Prostate gland (tissue), 2 donors: ENCODE measurements at regions not wholly inside any gene's neighbourhood (a gene's known extent, or its start where the extent isn't known, plus 50 kb on each side); places are given as distances from the start of the nearest gene placed in this dataset.

Experiments used
- DNase-seq: peaks from one replicate; pipeline ENCODE4 v3.0.0-alpha.2; 2019; ENCODE audit warnings: low spot score
- H3K27ac ChIP-seq, 2 donors: fragments of 200-600 bp; sonication (generic); 2 replicates each; pipeline ENCODE4 v1.5.1; 2017 to 2019
- H3K27me3 ChIP-seq: fragments of 200-600 bp; sonication (generic); replicated peaks from 2 replicates; pipeline ENCODE4 v1.5.1; 2019; ENCODE audit not compliant: insufficient read depth
- H3K36me3 ChIP-seq, 2 donors: fragments of 200-600 bp; sonication (generic); 1 replicate in 1 of 2; 2 replicates in 1 of 2; pipeline versions ENCODE4 v1.5.1 to v1.8.1; 2017 to 2019
- H3K4me1 ChIP-seq: fragments of 200-600 bp; sonication (generic); replicated peaks from 2 replicates; pipeline ENCODE4 v1.5.1; 2019
- H3K4me3 ChIP-seq, 2 donors: fragments of 200-600 bp; sonication (generic); 2 replicates each; pipeline ENCODE4 v1.5.1; 2017 to 2019
- H3K9me3 ChIP-seq: fragments of 200-600 bp; sonication (generic); 2 replicates; pipeline ENCODE4 v1.5.1; 2017
- POLR2A ChIP-seq: fragments of 450-650 bp; IDR thresholded peaks from one replicate; pipeline ENCODE4 v1.6.1; 2016; ENCODE audit warnings: antibody characterized with exemption, mild to moderate bottlenecking
- POLR2AphosphoS5 ChIP-seq: sonication (generic); formaldehyde crosslinking; IDR thresholded peaks from one replicate; pipeline ENCODE4 v1.6.1; 2017; ENCODE audit warnings: antibody characterized with exemption
- WGBS: methylation state at CpG from one replicate; pipeline ENCODE4 v1.1.5; 2018; 5-methylcytosine and 5-hydroxymethylcytosine counted together
- intact Hi-C: fragments of 100-400 bp; cut with DNase I; formaldehyde crosslinking; loops from one replicate; pipeline ENCODE4 v1.14.2; 2022
- TF ChIP-seq, protein P1 (sequence below), 4 experiments: fragments of 200-600 bp in 2 of 4; fragments of 450-650 bp in 2 of 4; sonication (generic) in 2 of 4; IDR thresholded peaks; 1 replicate in 3 of 4; 2 replicates in 1 of 4; pipeline ENCODE4 v1.5.1; 2016 to 2019; ENCODE audit warnings: antibody characterized with exemption in 4 of 4, mild to moderate bottlenecking in 2 of 4, moderate library complexity in 2 of 4

DNA sequence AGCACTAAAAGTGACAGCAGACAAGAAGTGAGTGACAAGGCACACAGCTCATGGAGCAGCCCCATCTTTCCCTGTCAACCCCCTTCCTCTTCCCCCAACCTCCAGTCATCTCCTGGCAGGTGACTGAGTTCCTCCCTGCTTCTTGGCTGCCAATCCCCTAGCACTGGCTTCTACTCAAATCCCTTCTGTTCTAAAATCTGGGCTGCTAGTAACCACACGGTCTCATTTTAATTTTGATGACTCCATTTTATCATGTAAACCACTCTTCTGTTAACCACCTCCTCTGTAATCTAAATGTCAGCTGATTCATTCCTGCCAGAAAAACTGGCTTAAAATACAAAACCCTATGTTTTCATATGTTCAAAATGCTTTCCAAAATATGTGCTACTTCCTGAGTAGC, 419.8 kb upstream of the MON1B start:
- 42% methylated on average over 1 of the region's 1 CpG for WGBS
- Histone ChIP-seq H3K4me1 (no peaks in the 10 kb centered on the region), H3K4me3 (no peak overlapping the region), H3K36me3 (no peaks in the 10 kb centered on the region), H3K27ac (no peak overlapping the region), H3K9me3 (no peaks in the 10 kb centered on the region), H3K27me3 (no peaks in the 10 kb centered on the region)
- no peak for DNase-seq
- intact Hi-C loops, result no loop called here
- TF ChIP-seq POLR2AphosphoS5, result no peak
- TF ChIP-seq, protein P1, sequence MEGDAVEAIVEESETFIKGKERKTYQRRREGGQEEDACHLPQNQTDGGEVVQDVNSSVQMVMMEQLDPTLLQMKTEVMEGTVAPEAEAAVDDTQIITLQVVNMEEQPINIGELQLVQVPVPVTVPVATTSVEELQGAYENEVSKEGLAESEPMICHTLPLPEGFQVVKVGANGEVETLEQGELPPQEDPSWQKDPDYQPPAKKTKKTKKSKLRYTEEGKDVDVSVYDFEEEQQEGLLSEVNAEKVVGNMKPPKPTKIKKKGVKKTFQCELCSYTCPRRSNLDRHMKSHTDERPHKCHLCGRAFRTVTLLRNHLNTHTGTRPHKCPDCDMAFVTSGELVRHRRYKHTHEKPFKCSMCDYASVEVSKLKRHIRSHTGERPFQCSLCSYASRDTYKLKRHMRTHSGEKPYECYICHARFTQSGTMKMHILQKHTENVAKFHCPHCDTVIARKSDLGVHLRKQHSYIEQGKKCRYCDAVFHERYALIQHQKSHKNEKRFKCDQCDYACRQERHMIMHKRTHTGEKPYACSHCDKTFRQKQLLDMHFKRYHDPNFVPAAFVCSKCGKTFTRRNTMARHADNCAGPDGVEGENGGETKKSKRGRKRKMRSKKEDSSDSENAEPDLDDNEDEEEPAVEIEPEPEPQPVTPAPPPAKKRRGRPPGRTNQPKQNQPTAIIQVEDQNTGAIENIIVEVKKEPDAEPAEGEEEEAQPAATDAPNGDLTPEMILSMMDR (IDR thresholded peaks at IDR 0.05), result no peak
- no peak for TF ChIP-seq POLR2A

DNA sequence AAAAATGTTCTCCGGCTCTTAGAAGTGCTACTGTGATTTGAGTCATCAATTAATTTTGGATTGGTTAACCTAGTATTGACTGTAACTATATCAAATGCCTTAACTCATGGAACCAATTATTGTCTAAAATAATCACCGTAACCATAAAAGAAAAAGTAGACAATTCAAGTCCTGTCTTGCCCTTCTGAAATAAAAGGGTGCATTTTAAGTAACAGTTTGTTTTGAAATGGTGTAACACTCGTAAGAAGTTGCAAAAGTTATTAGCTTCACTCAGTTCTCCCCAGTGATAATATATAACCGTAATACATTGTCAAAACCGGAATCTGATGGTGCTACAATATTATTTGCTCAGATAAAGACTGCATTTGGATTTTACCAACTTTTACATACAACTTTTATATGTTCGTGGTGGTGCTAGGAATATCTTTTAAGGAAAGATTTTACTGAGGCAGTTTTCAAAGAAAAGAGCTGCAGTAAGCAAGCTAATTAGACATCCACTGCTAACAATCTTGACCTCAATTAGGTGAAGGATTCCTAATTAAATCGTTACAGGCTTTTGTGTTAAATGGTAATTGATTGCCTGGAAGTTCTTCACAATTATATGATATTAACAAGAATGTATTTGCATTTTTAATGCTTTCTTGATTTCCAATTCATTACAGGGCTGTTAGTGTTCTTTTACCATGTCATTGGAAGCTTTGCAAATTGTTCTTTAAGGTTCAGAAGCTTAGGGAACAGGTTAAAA, 413.1 kb upstream of the MON1B start:
- no peaks in the 10 kb centered on the region for H3K9me3 ChIP-seq
- no peaks in the 10 kb centered on the region for H3K4me1 ChIP-seq
- no peak overlapping the region for H3K27ac ChIP-seq
- TF ChIP-seq POLR2A, result no peak
- TF ChIP-seq POLR2AphosphoS5, result no peak
- TF ChIP-seq, protein P1 (IDR thresholded peaks at IDR 0.05), result no peak
- DNase-seq, result no peak
- H3K36me3 ChIP-seq, result no peaks in the 10 kb centered on the region
- intact Hi-C loops, result no loop called here
- no peak overlapping the region for H3K4me3 ChIP-seq
- 41% methylated on average over 7 of the region's 7 CpGs for WGBS
- no peaks in the 10 kb centered on the region for H3K27me3 ChIP-seq

DNA sequence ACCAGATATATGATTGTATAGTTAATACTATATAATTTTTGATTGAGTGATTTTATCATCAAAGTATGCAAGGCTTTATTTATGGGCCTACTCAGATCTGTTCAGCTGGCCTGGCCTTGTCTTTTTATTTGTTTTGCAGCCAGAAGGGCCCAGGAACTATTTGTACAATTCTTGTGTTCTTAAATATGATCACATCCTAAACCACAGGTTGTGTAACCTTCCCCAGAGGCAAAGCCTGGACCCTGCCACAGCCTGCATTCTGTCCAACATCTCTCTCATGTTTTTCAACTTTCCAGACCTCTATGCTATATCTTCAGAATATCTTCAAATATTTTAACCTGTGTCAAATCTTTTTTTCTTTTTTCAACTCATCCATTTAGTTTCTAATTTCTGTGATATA, 410.4 kb upstream of the MON1B start:
- no peak overlapping the region for H3K27ac ChIP-seq
- H3K27me3 ChIP-seq, result no peaks in the 10 kb centered on the region
- intact Hi-C loops, result no loop called here
- DNase-seq, result peak; percentile 25
- H3K4me1 ChIP-seq, result no peaks in the 10 kb centered on the region
- TF ChIP-seq POLR2A, result no peak
- TF ChIP-seq POLR2AphosphoS5, result peak; percentile 44
- H3K4me3 ChIP-seq, result no peak overlapping the region
- H3K9me3 ChIP-seq, result no peaks in the 10 kb centered on the region
- no peaks in the 10 kb centered on the region for H3K36me3 ChIP-seq

DNA sequence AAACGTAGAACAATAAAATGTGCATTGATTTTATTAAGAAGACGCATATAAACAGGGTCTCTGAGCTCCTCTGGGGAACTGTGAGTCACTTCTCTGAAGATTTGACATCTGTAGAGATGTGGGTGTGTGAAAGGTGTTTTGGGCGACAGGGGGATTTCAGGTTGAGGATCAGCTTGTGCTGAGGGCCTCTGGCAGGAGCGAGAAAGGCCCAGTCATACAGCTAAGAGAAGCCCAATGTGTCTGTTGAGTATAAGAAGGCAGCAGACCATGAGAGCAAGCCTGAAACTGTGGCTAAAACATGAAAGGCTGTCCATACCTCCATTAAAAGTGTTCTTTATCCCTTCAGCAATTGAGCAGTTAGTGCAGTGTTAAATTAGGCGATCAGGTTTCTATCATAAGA, 406.5 kb upstream of the MON1B start:
- Histone ChIP-seq H3K27ac (no peak overlapping the region), H3K36me3 (no peaks in the 10 kb centered on the region), H3K4me1 (no peaks in the 10 kb centered on the region), H3K9me3 (no peaks in the 10 kb centered on the region), H3K4me3 (no peak overlapping the region), H3K27me3 (no peaks in the 10 kb centered on the region)
- TF ChIP-seq POLR2AphosphoS5 (no peak), POLR2A (no peak)
- TF ChIP-seq, protein P1 (IDR thresholded peaks at IDR 0.05), result no peak
- WGBS, result 77% methylated on average over 5 of the region's 5 CpGs
- intact Hi-C loops, result no loop called here
- no peak for DNase-seq

DNA sequence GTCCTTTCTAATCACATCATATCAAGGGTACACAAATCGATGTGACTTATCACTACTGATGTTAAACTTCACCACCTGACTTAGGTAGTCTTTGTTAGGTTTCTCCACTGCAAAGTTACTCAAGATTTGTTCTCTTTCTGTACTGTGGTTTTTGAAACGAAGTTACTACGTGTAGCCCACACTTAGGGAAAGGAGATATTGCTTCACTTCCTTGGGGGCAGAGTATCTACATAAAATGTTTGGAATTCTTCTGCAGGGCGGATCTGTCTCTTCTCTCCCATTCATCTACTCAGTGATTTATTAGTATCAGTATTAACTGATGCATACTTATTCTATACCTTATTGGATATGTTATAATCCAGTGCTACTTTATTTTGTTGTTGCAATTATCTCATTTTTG, 403.6 kb upstream of the MON1B start:
- H3K27me3 ChIP-seq, result no peaks in the 10 kb centered on the region
- no peak for DNase-seq
- no peaks in the 10 kb centered on the region for H3K4me1 ChIP-seq
- H3K9me3 ChIP-seq, result no peaks in the 10 kb centered on the region
- WGBS, result 78% methylated on average over 4 of the region's 4 CpGs
- H3K27ac ChIP-seq, result no peak overlapping the region
- no peak overlapping the region for H3K4me3 ChIP-seq
- no peak for TF ChIP-seq POLR2A
- TF ChIP-seq, protein P1 (IDR thresholded peaks at IDR 0.05), result no peak
- H3K36me3 ChIP-seq, result no peaks in the 10 kb centered on the region
- intact Hi-C loops, result no loop called here
